ENCODE measurements at regions not wholly inside any gene's neighbourhood (a gene's known extent, or its start where the extent isn't known, plus 50 kb on each side); places are given as distances from the start of the nearest gene placed in this dataset.

- TF ChIP-seq CTCF (IDR thresholded peaks at IDR 0.05) (no peak), POLR2A (IDR thresholded peaks at IDR 0.05) (no peak)
Measured at GRCh38 chr16:8023326-8023725, 567.0 kb downstream of the TMEM114 start.
